Testis (tissue), 2 donors: ENCODE measurements at regions not wholly inside any gene's neighbourhood (a gene's known extent, or its start where the extent isn't known, plus 50 kb on each side); places are given as distances from the start of the nearest gene placed in this dataset.

Experiments
- DNase-seq: peaks from one replicate; pipeline ENCODE4 v3.0.0-alpha.2; 2019
- H3K27ac ChIP-seq, 2 donors: fragments of 200-600 bp; sonication (generic); one replicate each; pipeline ENCODE4 v1.5.1; 2019
- H3K27me3 ChIP-seq: fragments of 200-600 bp; sonication (generic); one replicate; pipeline ENCODE4 v1.5.1; 2019
- H3K36me3 ChIP-seq: fragments of 200-600 bp; sonication (generic); one replicate; pipeline ENCODE4 v1.5.1; 2017; ENCODE audit warnings: low read depth; ENCODE audit errors: missing control alignments
- H3K4me1 ChIP-seq: fragments of 200-600 bp; sonication (generic); one replicate; pipeline ENCODE4 v1.5.1; 2019
- H3K4me3 ChIP-seq, 2 donors: fragments of 200-600 bp; sonication (generic); one replicate each; pipeline ENCODE4 v1.5.1; 2017 to 2019
- H3K9me3 ChIP-seq: fragments of 200-600 bp; sonication (generic); one replicate; pipeline ENCODE4 v1.5.1; 2017
- CTCF ChIP-seq, 3 experiments: fragments of 450-650 bp in 2 of 3; fragments of 200-600 bp in 1 of 3; sonication (generic) in 1 of 3; IDR thresholded peaks; one replicate each; pipeline ENCODE4 v1.5.1; 2016 to 2019; ENCODE audit warnings: antibody characterized with exemption in 3 of 3, mild to moderate bottlenecking in 2 of 3, moderate library complexity in 1 of 3
- POLR2A ChIP-seq: fragments of 450-650 bp; IDR thresholded peaks from one replicate; pipeline ENCODE4 v1.6.1; 2017; ENCODE audit warnings: antibody characterized with exemption, mild to moderate bottlenecking, moderate library complexity
- WGBS, 2 donors: methylation state at CpG; one replicate each; pipeline ENCODE4 v1.1.5; 2018; 5-methylcytosine and 5-hydroxymethylcytosine counted together
- intact Hi-C: fragments of 100-400 bp; cut with DNase I; formaldehyde crosslinking; loops from one replicate; pipeline ENCODE4 v1.15.1; 2023; ENCODE audit warnings: low total_unique reads

GRCh38 chr2:234420408-234420807, 76.5 kb downstream of the ARL4C start:
- Histone ChIP-seq H3K27ac (no peak overlapping the region), H3K9me3 (no peaks in the 10 kb centered on the region), H3K4me3 (no peak overlapping the region), H3K27me3 (no peaks in the 10 kb centered on the region), H3K36me3 (no peaks in the 10 kb centered on the region), H3K4me1 (no peaks in the 10 kb centered on the region)
- no peak for TF ChIP-seq POLR2A
- TF ChIP-seq CTCF (IDR thresholded peaks at IDR 0.05) = no peak
- intact Hi-C loops = no loop called here
- DNase-seq = no peak
- 47 to 62% methylated on average over 2 of the region's 2 CpGs for WGBS, 2 donors

- Histone ChIP-seq H3K4me3 (no peak overlapping the region), H3K27ac (no peak overlapping the region), H3K27me3 (no peaks in the 10 kb centered on the region), H3K4me1 (no peaks in the 10 kb centered on the region), H3K9me3 (no peaks in the 10 kb centered on the region), H3K36me3 (no peaks in the 10 kb centered on the region)
- DNase-seq = no peak
- TF ChIP-seq CTCF (IDR thresholded peaks at IDR 0.05) (no peak), POLR2A (no peak)
- intact Hi-C loops = no loop called here
- WGBS, 2 donors = 85 to 92% methylated on average over 5 of the region's 5 CpGs
These were observed 77.2 kb downstream of the ARL4C start for GRCh38 chr2:234419726-234420125.

GRCh38 chr2:234415706-234416105, 81.2 kb downstream of the ARL4C start:
- DNase-seq = no peak
- Histone ChIP-seq H3K27ac (no peak overlapping the region), H3K4me3 (no peak overlapping the region), H3K36me3 (no peaks in the 10 kb centered on the region), H3K4me1 (no peaks in the 10 kb centered on the region), H3K27me3 (no peaks in the 10 kb centered on the region), H3K9me3 (no peaks in the 10 kb centered on the region)
- 80 to 85% methylated on average over 4 of the region's 4 CpGs for WGBS, 2 donors
- intact Hi-C loops = no loop called here
- TF ChIP-seq CTCF (IDR thresholded peaks at IDR 0.05) = no peak
- TF ChIP-seq POLR2A = no peak

- Histone ChIP-seq H3K4me3 (no peak overlapping the region), H3K27ac (no peak overlapping the region), H3K27me3 (no peaks in the 10 kb centered on the region), H3K36me3 (no peaks in the 10 kb centered on the region), H3K4me1 (no peaks in the 10 kb centered on the region), H3K9me3 (no peaks in the 10 kb centered on the region)
- TF ChIP-seq POLR2A (no peak), CTCF (IDR thresholded peaks at IDR 0.05) (no peak)
- 69 to 73% methylated on average over 6 of the region's 6 CpGs for WGBS, 2 donors
- intact Hi-C loops = no loop called here
- DNase-seq = no peak
These were observed 82.3 kb downstream of the ARL4C start for GRCh38 chr2:234414596-234414995.

GRCh38 chr2:234412726-234413125, 84.2 kb downstream of the ARL4C start:
- WGBS, 2 donors = 66 to 75% methylated on average over 7 of the region's 7 CpGs
- no peak overlapping the region for H3K27ac ChIP-seq
- no peaks in the 10 kb centered on the region for H3K4me1 ChIP-seq
- H3K4me3 ChIP-seq = no peak overlapping the region
- no peak for DNase-seq
- no peaks in the 10 kb centered on the region for H3K36me3 ChIP-seq
- H3K9me3 ChIP-seq = no peaks in the 10 kb centered on the region
- TF ChIP-seq CTCF (IDR thresholded peaks at IDR 0.05) = no peak
- no peak for TF ChIP-seq POLR2A
- no peaks in the 10 kb centered on the region for H3K27me3 ChIP-seq
- intact Hi-C loops = no loop called here
